ENCODE measurements at regions not wholly inside any gene's neighbourhood (a gene's known extent, or its start where the extent isn't known, plus 50 kb on each side); places are given as distances from the start of the nearest gene placed in this dataset.

GRCh38 chr14:53786045-53786444, 170.6 kb downstream of the BMP4 start:
- peaks cover 14% of the 10 kb centered on the region; the same call in 1 of the 2 replicates for H3K9me2 ChIP-seq (ENCODE audit: insufficient read depth)
- H3K27me3 ChIP-seq (ENCODE audit: insufficient read depth), result no peaks in the 10 kb centered on the region
- H3K4me1 ChIP-seq (ENCODE audit: insufficient read depth), result no peaks in the 10 kb centered on the region
- H3K4me3 Mint-ChIP-seq, result no peak overlapping the region
- H3K36me3 Mint-ChIP-seq (ENCODE audit: low read depth), result no peaks in the 10 kb centered on the region
- TF ChIP-seq ZNF462 (CRISPR knock-in tag; IDR thresholded peaks at IDR 0.05) (no peak), POLR2AphosphoS5 (IDR thresholded peaks at IDR 0.05; ENCODE audit: low read depth) (no peak), STAT1 (IDR thresholded peaks at IDR 0.05; ENCODE audit: unreplicated experiment) (no peak)
- H3K4me3 ChIP-seq, result no peak overlapping the region
- no peak for DNase-seq (ENCODE audit: low spot score)
- H3K36me3 ChIP-seq (ENCODE audit: insufficient read depth), result no peaks in the 10 kb centered on the region
- no peaks in the 10 kb centered on the region for H3K79me2 ChIP-seq (replicated peaks; ENCODE audit: insufficient read depth)
- H4K20me1 ChIP-seq (replicated peaks; ENCODE audit: insufficient read depth), result no peaks in the 10 kb centered on the region
- peaks cover 10% of the 10 kb centered on the region for H3K9me3 Mint-ChIP-seq
- H3K27ac ChIP-seq (ENCODE audit: low read depth), result no peak overlapping the region
- H3K4me1 Mint-ChIP-seq, result no peaks in the 10 kb centered on the region
- ATAC-seq, result no peak
- H2AFZ ChIP-seq, result no peak overlapping the region
- H3F3A ChIP-seq (replicated peaks; ENCODE audit: low read depth), result no peaks in the 10 kb centered on the region
- H3K27ac Mint-ChIP-seq, result no peak overlapping the region
- no peak overlapping the region for H3K4me2 ChIP-seq
- peaks cover 2% of the 10 kb centered on the region for H3K27me3 Mint-ChIP-seq (ENCODE audit: insufficient read depth, low read depth, poor library complexity)

DNA sequence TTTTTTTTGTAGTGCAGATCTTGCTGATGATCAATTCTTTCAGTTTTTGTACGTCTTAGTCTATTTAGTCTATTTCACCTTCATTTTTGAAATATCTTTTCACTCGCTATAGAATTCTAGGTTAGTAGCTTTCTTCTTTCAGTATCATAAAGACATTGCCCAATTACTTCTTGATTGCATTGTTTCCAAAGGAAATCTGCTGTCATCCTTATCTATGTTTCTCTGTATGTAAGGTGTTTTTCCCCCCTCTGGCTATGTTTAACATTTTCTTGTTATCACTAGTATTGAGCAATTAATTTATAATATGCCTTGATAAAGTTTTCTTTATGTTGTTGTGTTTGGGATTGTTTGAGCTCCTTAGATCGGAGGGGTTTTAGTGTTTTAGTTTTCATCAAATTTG, 171.9 kb downstream of the BMP4 start:
- no peaks in the 10 kb centered on the region for H3K27me3 ChIP-seq (ENCODE audit: insufficient read depth)
- H3K27ac ChIP-seq (ENCODE audit: low read depth), result no peak overlapping the region
- H3K4me3 ChIP-seq, result no peak overlapping the region
- DNase-seq (ENCODE audit: low spot score) (no peak), ATAC-seq (no peak)
- H3K4me3 Mint-ChIP-seq, result no peak overlapping the region
- peaks cover 14% of the 10 kb centered on the region; the same call in 1 of the 2 replicates for H3K9me2 ChIP-seq (ENCODE audit: insufficient read depth)
- no peaks in the 10 kb centered on the region for H3K4me1 Mint-ChIP-seq
- no peaks in the 10 kb centered on the region for H3F3A ChIP-seq (replicated peaks; ENCODE audit: low read depth)
- H2AFZ ChIP-seq, result no peak overlapping the region
- no peaks in the 10 kb centered on the region for H3K36me3 ChIP-seq (ENCODE audit: insufficient read depth)
- H3K4me1 ChIP-seq (ENCODE audit: insufficient read depth), result no peaks in the 10 kb centered on the region
- peaks cover 10% of the 10 kb centered on the region for H3K9me3 Mint-ChIP-seq
- H4K20me1 ChIP-seq (replicated peaks; ENCODE audit: insufficient read depth), result no peaks in the 10 kb centered on the region
- no peaks in the 10 kb centered on the region for H3K36me3 Mint-ChIP-seq (ENCODE audit: low read depth)
- no peaks in the 10 kb centered on the region for H3K79me2 ChIP-seq (replicated peaks; ENCODE audit: insufficient read depth)
- no peak overlapping the region for H3K27ac Mint-ChIP-seq
- H3K27me3 Mint-ChIP-seq (ENCODE audit: insufficient read depth, low read depth, poor library complexity), result peaks cover 2% of the 10 kb centered on the region
- no peak overlapping the region for H3K4me2 ChIP-seq
- TF ChIP-seq POLR2AphosphoS5 (IDR thresholded peaks at IDR 0.05; ENCODE audit: low read depth) (no peak), JUNB (IDR thresholded peaks at IDR 0.05; ENCODE audit: unreplicated experiment) (no peak), ZNF331 (CRISPR knock-in tag; IDR thresholded peaks at IDR 0.05; ENCODE audit: low read depth) (no peak), EZH2phosphoT487 (IDR thresholded peaks at IDR 0.05; ENCODE audit: unreplicated experiment) (no peak), EZH2 (IDR thresholded peaks at IDR 0.05; ENCODE audit: low read depth, unreplicated experiment) (no peak), CREB1 (CRISPR knock-in tag; IDR thresholded peaks at IDR 0.05; ENCODE audit: low read depth) (no peak), STAT1 (IDR thresholded peaks at IDR 0.05; ENCODE audit: unreplicated experiment) (no peak)
- TF ChIP-seq, protein P1, sequence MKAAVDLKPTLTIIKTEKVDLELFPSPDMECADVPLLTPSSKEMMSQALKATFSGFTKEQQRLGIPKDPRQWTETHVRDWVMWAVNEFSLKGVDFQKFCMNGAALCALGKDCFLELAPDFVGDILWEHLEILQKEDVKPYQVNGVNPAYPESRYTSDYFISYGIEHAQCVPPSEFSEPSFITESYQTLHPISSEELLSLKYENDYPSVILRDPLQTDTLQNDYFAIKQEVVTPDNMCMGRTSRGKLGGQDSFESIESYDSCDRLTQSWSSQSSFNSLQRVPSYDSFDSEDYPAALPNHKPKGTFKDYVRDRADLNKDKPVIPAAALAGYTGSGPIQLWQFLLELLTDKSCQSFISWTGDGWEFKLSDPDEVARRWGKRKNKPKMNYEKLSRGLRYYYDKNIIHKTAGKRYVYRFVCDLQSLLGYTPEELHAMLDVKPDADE (IDR thresholded peaks at IDR 0.05), result no peak

Data from GM23338 (cell line).